Endodermal cell (in vitro differentiated cells): ENCODE measurements at regions not wholly inside any gene's neighbourhood (a gene's known extent, or its start where the extent isn't known, plus 50 kb on each side); places are given as distances from the start of the nearest gene placed in this dataset.

ENCODE experiments used
- DNase-seq: peaks from one replicate; pipeline ENCODE4 v3.0.0-alpha.2; 2017
- H3K27ac ChIP-seq: 2 replicates; pipeline ENCODE4 v1.5.1; 2013; ENCODE audit warnings: mild to moderate bottlenecking, low read depth, low read length, moderate library complexity
- H3K27me3 ChIP-seq: 2 replicates; pipeline ENCODE4 v1.6.1; 2013; ENCODE audit warnings: mild to moderate bottlenecking, low read length, moderate library complexity; ENCODE audit not compliant: insufficient read depth, control insufficient read depth, poor library complexity, severe bottlenecking
- H3K36me3 ChIP-seq: 2 replicates; pipeline ENCODE4 v1.7.0; 2013; ENCODE audit warnings: mild to moderate bottlenecking, low read length, moderate library complexity; ENCODE audit not compliant: control insufficient read depth, insufficient read depth
- H3K4me1 ChIP-seq: one replicate; pipeline ENCODE4 v1.7.0; 2013; ENCODE audit warnings: low read length; ENCODE audit not compliant: control insufficient read depth, insufficient read depth
- H3K4me3 ChIP-seq: 2 replicates; pipeline ENCODE4 v1.5.1; 2013; ENCODE audit warnings: mild to moderate bottlenecking, low read length, moderate library complexity
- H3K9ac ChIP-seq: 2 replicates; pipeline ENCODE4 v1.6.1; 2013; ENCODE audit warnings: mild to moderate bottlenecking, low read length, moderate library complexity; ENCODE audit not compliant: poor library complexity, severe bottlenecking; ENCODE audit errors: extremely low read depth
- H3K9me3 ChIP-seq: 2 replicates; pipeline ENCODE4 v1.6.1; 2013; ENCODE audit warnings: mild to moderate bottlenecking, low read length, moderate library complexity; ENCODE audit not compliant: control insufficient read depth
- H3K27ac Mint-ChIP-seq: 2 replicates; pipeline ENCODE4 v1.8.0; 2020; ENCODE audit warnings: mixed read lengths
- H3K27me3 Mint-ChIP-seq: 2 replicates; pipeline ENCODE4 v1.8.0; 2021; ENCODE audit warnings: mild to moderate bottlenecking, mixed read lengths; ENCODE audit not compliant: insufficient read depth
- H3K36me3 Mint-ChIP-seq: 2 replicates; pipeline ENCODE4 v1.8.0; 2020; ENCODE audit warnings: low read depth, mixed read lengths
- H3K4me1 Mint-ChIP-seq: 2 replicates; pipeline ENCODE4 v1.8.0; 2020; ENCODE audit warnings: mixed read lengths
- H3K4me3 Mint-ChIP-seq: 2 replicates; pipeline ENCODE4 v1.8.0; 2020; ENCODE audit warnings: mild to moderate bottlenecking, moderate library complexity, mixed read lengths
- H3K9me3 Mint-ChIP-seq: 2 replicates; pipeline ENCODE4 v1.8.0; 2020; ENCODE audit warnings: mild to moderate bottlenecking, mixed read lengths
- WGBS, 2 experiments: methylation state at CpG; one replicate each; pipeline versions ENCODE4 v1.1.5 to v1.1.7; 2013; ENCODE audit warnings: missing lambda C conversion rate in 2 of 2, mixed read lengths in 1 of 2; ENCODE audit not compliant: insufficient coverage in 1 of 2, insufficient read length in 1 of 2; 5-methylcytosine and 5-hydroxymethylcytosine counted together
- TF ChIP-seq, protein P1 (sequence below): fragments of 200-600 bp; sonication (generic); conservative IDR thresholded peaks from 2 replicates; pipeline ENCODE4 v1.5.0; 2021; ENCODE audit warnings: antibody characterized with exemption, mild to moderate bottlenecking

DNA sequence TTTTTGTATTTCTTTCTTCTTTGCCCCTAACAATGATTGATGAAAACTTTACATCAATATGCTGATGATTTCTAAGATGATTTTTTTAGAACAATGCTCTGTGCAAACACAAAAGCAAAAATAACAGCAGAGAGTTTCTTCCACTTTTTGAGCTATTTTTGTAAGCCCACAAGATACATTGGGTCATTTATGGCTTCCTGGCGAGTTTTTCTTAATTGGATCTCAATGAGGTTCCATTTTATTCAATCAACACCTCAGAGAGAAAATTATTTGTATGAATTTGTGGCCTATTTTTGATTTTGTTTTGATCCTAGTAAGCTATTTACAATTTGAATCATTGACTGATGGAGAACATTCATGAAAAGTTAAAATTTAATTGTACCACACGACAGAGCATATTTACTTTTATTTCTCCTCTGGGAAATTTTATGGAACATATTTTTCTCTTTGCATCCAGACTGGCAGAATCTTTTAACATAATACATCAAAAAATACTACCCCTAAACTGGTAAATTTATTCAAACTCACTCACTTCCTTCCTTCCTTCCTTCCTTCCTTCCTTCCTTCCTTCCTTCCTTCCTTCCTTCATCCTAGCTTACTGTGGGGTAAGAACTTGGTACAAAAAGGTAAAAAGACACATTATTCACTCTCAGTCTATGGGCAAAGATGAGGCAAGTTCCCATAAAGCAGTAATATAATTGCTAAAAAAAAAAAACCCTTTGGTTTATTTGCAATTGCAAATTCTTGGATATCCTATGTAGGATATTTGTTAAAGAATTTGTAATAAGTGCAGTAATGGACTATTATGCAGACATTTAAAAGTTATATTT is 710.4 kb downstream of the SLC4A3 start:
- H3K4me1 Mint-ChIP-seq = peaks cover 5% of the 10 kb centered on the region

GRCh38 chr2:220341014-220341413 is 713.6 kb downstream of the SLC4A3 start:
- H3K9me3 ChIP-seq = no peaks in the 10 kb centered on the region
- no peak overlapping the region for H3K27ac Mint-ChIP-seq
- WGBS, 2 experiments = 84 to 86% methylated on average over 1 to 3 of the region's 3 CpGs
- no peak overlapping the region for H3K4me3 Mint-ChIP-seq
- TF ChIP-seq, protein P1, sequence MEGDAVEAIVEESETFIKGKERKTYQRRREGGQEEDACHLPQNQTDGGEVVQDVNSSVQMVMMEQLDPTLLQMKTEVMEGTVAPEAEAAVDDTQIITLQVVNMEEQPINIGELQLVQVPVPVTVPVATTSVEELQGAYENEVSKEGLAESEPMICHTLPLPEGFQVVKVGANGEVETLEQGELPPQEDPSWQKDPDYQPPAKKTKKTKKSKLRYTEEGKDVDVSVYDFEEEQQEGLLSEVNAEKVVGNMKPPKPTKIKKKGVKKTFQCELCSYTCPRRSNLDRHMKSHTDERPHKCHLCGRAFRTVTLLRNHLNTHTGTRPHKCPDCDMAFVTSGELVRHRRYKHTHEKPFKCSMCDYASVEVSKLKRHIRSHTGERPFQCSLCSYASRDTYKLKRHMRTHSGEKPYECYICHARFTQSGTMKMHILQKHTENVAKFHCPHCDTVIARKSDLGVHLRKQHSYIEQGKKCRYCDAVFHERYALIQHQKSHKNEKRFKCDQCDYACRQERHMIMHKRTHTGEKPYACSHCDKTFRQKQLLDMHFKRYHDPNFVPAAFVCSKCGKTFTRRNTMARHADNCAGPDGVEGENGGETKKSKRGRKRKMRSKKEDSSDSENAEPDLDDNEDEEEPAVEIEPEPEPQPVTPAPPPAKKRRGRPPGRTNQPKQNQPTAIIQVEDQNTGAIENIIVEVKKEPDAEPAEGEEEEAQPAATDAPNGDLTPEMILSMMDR = no peak
- peaks cover 6% of the 10 kb centered on the region for H3K9me3 Mint-ChIP-seq
- no peaks in the 10 kb centered on the region for H3K27me3 Mint-ChIP-seq
- H3K4me1 ChIP-seq = peaks cover 4% of the 10 kb centered on the region
- H3K4me3 ChIP-seq = no peak overlapping the region
- no peak overlapping the region for H3K9ac ChIP-seq
- no peaks in the 10 kb centered on the region for H3K36me3 Mint-ChIP-seq
- no peak overlapping the region for H3K27ac ChIP-seq
- H3K36me3 ChIP-seq = no peaks in the 10 kb centered on the region
- peaks cover 5% of the 10 kb centered on the region for H3K4me1 Mint-ChIP-seq
- no peaks in the 10 kb centered on the region for H3K27me3 ChIP-seq
- DNase-seq = no peak

More for the DNA sequence above, 710.4 kb downstream of the SLC4A3 start:
- Histone ChIP-seq H3K27ac (no peak overlapping the region), H3K9ac (no peak overlapping the region), H3K4me3 (no peak overlapping the region), H3K4me1 (peaks cover 4% of the 10 kb centered on the region), H3K27me3 (no peaks in the 10 kb centered on the region), H3K9me3 (no peaks in the 10 kb centered on the region), H3K36me3 (no peaks in the 10 kb centered on the region)
- TF ChIP-seq, protein P1 = no peak
- Mint-ChIP-seq H3K27me3 (no peaks in the 10 kb centered on the region), H3K9me3 (peaks cover 1% of the 10 kb centered on the region), H3K36me3 (no peaks in the 10 kb centered on the region), H3K4me3 (no peak overlapping the region), H3K27ac (no peak overlapping the region)
- no peak for DNase-seq
- WGBS, 2 experiments = 89 to 91% methylated on average over 1 to 2 of the region's 2 CpGs

GRCh38 chr2:220346919-220347318 is 719.5 kb downstream of the SLC4A3 start:
- no peak overlapping the region for H3K4me3 ChIP-seq
- H3K27me3 ChIP-seq = no peaks in the 10 kb centered on the region
- no peaks in the 10 kb centered on the region for H3K36me3 Mint-ChIP-seq
- no peaks in the 10 kb centered on the region for H3K27me3 Mint-ChIP-seq
- 83 to 88% methylated on average over 1 of the region's 1 CpG for WGBS, 2 experiments
- no peaks in the 10 kb centered on the region for H3K9me3 ChIP-seq
- no peaks in the 10 kb centered on the region for H3K36me3 ChIP-seq
- no peaks in the 10 kb centered on the region for H3K4me1 ChIP-seq
- no peak overlapping the region for H3K9ac ChIP-seq
- no peak overlapping the region for H3K27ac Mint-ChIP-seq
- H3K9me3 Mint-ChIP-seq = peaks cover 6% of the 10 kb centered on the region
- H3K27ac ChIP-seq = no peak overlapping the region
- H3K4me1 Mint-ChIP-seq = no peaks in the 10 kb centered on the region
- DNase-seq = no peak
- H3K4me3 Mint-ChIP-seq = no peak overlapping the region
- TF ChIP-seq, protein P1 = no peak
